Ishikawa (cell line): ENCODE measurements at regions not wholly inside any gene's neighbourhood (a gene's known extent, or its start where the extent isn't known, plus 50 kb on each side); places are given as distances from the start of the nearest gene placed in this dataset.

Experiments
- CEBPB ChIP-seq: IDR thresholded peaks from 2 replicates; pipeline ENCODE4 v1.6.1; 2012
- CREB1 ChIP-seq: IDR thresholded peaks from 2 replicates; pipeline ENCODE4 v1.6.1; 2012; ENCODE audit warnings: low read depth
- EGR1 ChIP-seq: IDR thresholded peaks from 2 replicates; pipeline ENCODE4 v1.6.1; 2012
- EP300 ChIP-seq: IDR thresholded peaks from 2 replicates; pipeline ENCODE4 v1.6.1; 2012; ENCODE audit warnings: borderline replicate concordance
- FOXM1 ChIP-seq: IDR thresholded peaks from 2 replicates; pipeline ENCODE4 v1.6.1; 2012; ENCODE audit warnings: low read depth, borderline replicate concordance
- MAX ChIP-seq: IDR thresholded peaks from 2 replicates; pipeline ENCODE4 v1.6.1; 2012
- NFIC ChIP-seq: IDR thresholded peaks from 2 replicates; pipeline ENCODE4 v1.6.1; 2012
- RAD21 ChIP-seq: IDR thresholded peaks from 2 replicates; pipeline ENCODE4 v1.6.1; 2012; ENCODE audit warnings: low read depth
- REST ChIP-seq: IDR thresholded peaks from 2 replicates; pipeline ENCODE4 v1.6.1; 2012; ENCODE audit warnings: low read depth, mild to moderate bottlenecking
- TAF1 ChIP-seq: IDR thresholded peaks from 2 replicates; pipeline ENCODE4 v1.6.1; 2012; ENCODE audit warnings: low read depth, mild to moderate bottlenecking
- TCF12 ChIP-seq: IDR thresholded peaks from 2 replicates; pipeline ENCODE4 v1.6.1; 2012; ENCODE audit warnings: low read depth
- TEAD4 ChIP-seq: IDR thresholded peaks from 2 replicates; pipeline ENCODE4 v1.6.1; 2012
- USF1 ChIP-seq: IDR thresholded peaks from 2 replicates; pipeline ENCODE4 v1.6.1; 2012
- YY1 ChIP-seq: IDR thresholded peaks from 2 replicates; pipeline ENCODE4 v1.6.1; 2012; ENCODE audit warnings: low read depth
- ZBTB7A ChIP-seq: IDR thresholded peaks from 2 replicates; pipeline ENCODE4 v1.6.1; 2012; ENCODE audit warnings: low read depth

GRCh38 chr3:59320080-59320479 lies 270.3 kb upstream of the CFAP20DC start:
- TF ChIP-seq CEBPB (no peak), TAF1 (no peak), CREB1 (no peak), NFIC (no peak), RAD21 (no peak), ZBTB7A (no peak), FOXM1 (no peak), EP300 (no peak), REST (no peak), USF1 (no peak), TEAD4 (no peak), MAX (no peak), EGR1 (no peak), TCF12 (no peak), YY1 (no peak)

GRCh38 chr3:59319442-59319841 lies 269.6 kb upstream of the CFAP20DC start:
- no peak for TF ChIP-seq REST
- TF ChIP-seq EP300, result no peak
- no peak for TF ChIP-seq CREB1
- TF ChIP-seq YY1, result no peak
- TF ChIP-seq CEBPB, result no peak
- no peak for TF ChIP-seq TCF12
- no peak for TF ChIP-seq NFIC
- TF ChIP-seq RAD21, result no peak
- no peak for TF ChIP-seq FOXM1
- no peak for TF ChIP-seq ZBTB7A

GRCh38 chr3:59318881-59319280 lies 269.1 kb upstream of the CFAP20DC start:
- TF ChIP-seq TCF12, result no peak

GRCh38 chr3:59317386-59317785 lies 267.6 kb upstream of the CFAP20DC start:
- no peak for TF ChIP-seq RAD21
- no peak for TF ChIP-seq EGR1
- TF ChIP-seq CEBPB, result no peak
- no peak for TF ChIP-seq EP300
- TF ChIP-seq NFIC, result no peak
- TF ChIP-seq TAF1, result no peak
- no peak for TF ChIP-seq FOXM1
- no peak for TF ChIP-seq TEAD4

- no peak for TF ChIP-seq CREB1
- no peak for TF ChIP-seq YY1
- no peak for TF ChIP-seq RAD21
- no peak for TF ChIP-seq MAX
- no peak for TF ChIP-seq ZBTB7A
- no peak for TF ChIP-seq FOXM1
- TF ChIP-seq EP300, result no peak
- TF ChIP-seq EGR1, result no peak
- no peak for TF ChIP-seq CEBPB
- TF ChIP-seq REST, result no peak
- TF ChIP-seq TEAD4, result no peak
- TF ChIP-seq USF1, result no peak
- no peak for TF ChIP-seq TAF1
- TF ChIP-seq NFIC, result no peak
- no peak for TF ChIP-seq TCF12
Measured at GRCh38 chr3:59316688-59317275, 267.0 kb upstream of the CFAP20DC start.
